Neuronal stem cell (in vitro differentiated cells): ENCODE measurements at regions not wholly inside any gene's neighbourhood (a gene's known extent, or its start where the extent isn't known, plus 50 kb on each side); places are given as distances from the start of the nearest gene placed in this dataset.

Experiments
- DNase-seq: peaks from one replicate; pipeline ENCODE4 v3.0.0-alpha.2; 2013; ENCODE audit warnings: low spot score
- H2AFZ ChIP-seq: one replicate; pipeline ENCODE4 v1.6.1; 2013; ENCODE audit warnings: mild to moderate bottlenecking, low read length, inconsistent platforms
- H2AK5ac ChIP-seq: 2 replicates; pipeline ENCODE4 v1.6.1; 2013; ENCODE audit warnings: low read depth, mild to moderate bottlenecking, inconsistent platforms, low read length, moderate library complexity, mixed read lengths
- H2BK120ac ChIP-seq: 2 replicates; pipeline ENCODE4 v1.6.1; 2013; ENCODE audit warnings: low read depth, mild to moderate bottlenecking, inconsistent platforms, low read length, moderate library complexity, mixed read lengths
- H2BK12ac ChIP-seq: one replicate; pipeline ENCODE4 v1.6.1; 2013; ENCODE audit warnings: low read length, inconsistent platforms
- H2BK15ac ChIP-seq: 2 replicates; pipeline ENCODE4 v1.6.1; 2013; ENCODE audit warnings: mild to moderate bottlenecking, low read length, inconsistent platforms, mixed read lengths
- H2BK5ac ChIP-seq: one replicate; pipeline ENCODE4 v1.6.1; 2013; ENCODE audit warnings: inconsistent platforms, mild to moderate bottlenecking, low read length, moderate library complexity
- H3K14ac ChIP-seq: one replicate; pipeline ENCODE4 v1.6.1; 2013; ENCODE audit warnings: low read length, inconsistent platforms
- H3K18ac ChIP-seq: 2 replicates; pipeline ENCODE4 v1.6.1; 2013; ENCODE audit warnings: low read length, inconsistent platforms
- H3K23ac ChIP-seq: 2 replicates; pipeline ENCODE4 v1.6.1; 2013; ENCODE audit warnings: low read depth, mild to moderate bottlenecking, mixed read lengths, low read length, inconsistent platforms; ENCODE audit not compliant: poor library complexity
- H3K27ac ChIP-seq: replicated peaks from 3 replicates; pipeline ENCODE4 v1.5.1; 2013; ENCODE audit warnings: low read length, inconsistent platforms
- H3K27me3 ChIP-seq, 3 experiments: 2 replicates each; pipeline ENCODE4 v1.6.1; 2013; ENCODE audit warnings: low read length in 3 of 3, mild to moderate bottlenecking in 2 of 3, inconsistent platforms in 1 of 3, low read depth in 1 of 3, mixed read lengths in 1 of 3, moderate library complexity in 1 of 3; ENCODE audit not compliant: control insufficient read depth in 3 of 3, insufficient read depth in 3 of 3
- H3K36me3 ChIP-seq, 2 donors: replicated peaks in 1 of 2; 2 replicates each; pipeline ENCODE4 v1.6.1; 2013; ENCODE audit warnings: low read length in 2 of 2; ENCODE audit not compliant: control insufficient read depth in 2 of 2, insufficient read depth in 2 of 2
- H3K4ac ChIP-seq: 2 replicates; pipeline ENCODE4 v1.6.1; 2013; ENCODE audit warnings: inconsistent platforms, mild to moderate bottlenecking, low read length, moderate library complexity
- H3K4me1 ChIP-seq, 2 donors: 1 replicate in 1 of 2; 2 replicates in 1 of 2; pipeline ENCODE4 v1.6.1; 2013; ENCODE audit warnings: low read length in 2 of 2, low read depth in 1 of 2; ENCODE audit not compliant: control insufficient read depth in 2 of 2, insufficient read depth in 1 of 2
- H3K4me2 ChIP-seq: one replicate; pipeline ENCODE4 v1.6.1; 2013; ENCODE audit warnings: mild to moderate bottlenecking, low read length, inconsistent platforms; ENCODE audit not compliant: insufficient read depth, poor library complexity, severe bottlenecking
- H3K4me3 ChIP-seq, 2 donors: 2 replicates each; pipeline ENCODE4 v1.5.1; 2013; ENCODE audit warnings: low read length in 2 of 2, mild to moderate bottlenecking in 2 of 2, inconsistent platforms in 1 of 2, moderate library complexity in 1 of 2
- H3K79me1 ChIP-seq: one replicate; pipeline ENCODE4 v1.6.1; 2013; ENCODE audit warnings: low read depth, mild to moderate bottlenecking, inconsistent platforms, low read length, moderate library complexity
- H3K9ac ChIP-seq: one replicate; pipeline ENCODE4 v1.6.1; 2013; ENCODE audit warnings: mild to moderate bottlenecking, low read depth, low read length, inconsistent platforms; ENCODE audit not compliant: poor library complexity
- H3K9me3 ChIP-seq, 2 donors: replicated peaks in 1 of 2; 2 replicates each; pipeline versions ENCODE3 to v1.6.1; 2013; ENCODE audit warnings: low read length in 2 of 2, mild to moderate bottlenecking in 2 of 2, inconsistent platforms in 1 of 2, low read depth in 1 of 2, mixed read lengths in 1 of 2, moderate library complexity in 1 of 2; ENCODE audit not compliant: control insufficient read depth in 2 of 2, insufficient read depth in 1 of 2
- H4K8ac ChIP-seq: one replicate; pipeline ENCODE4 v1.6.1; 2013; ENCODE audit warnings: low read depth, mild to moderate bottlenecking, inconsistent platforms, low read length, moderate library complexity
- H4K91ac ChIP-seq: one replicate; pipeline ENCODE4 v1.6.1; 2013; ENCODE audit warnings: low read length, low read depth, mild to moderate bottlenecking, inconsistent platforms; ENCODE audit not compliant: poor library complexity
- WGBS, 2 donors: extraction: QIAGEN DNeasy Blood & Tissue Kit; methylation state at CpG; one replicate each; pipeline ENCODE4 v1.1.7; 2013; ENCODE audit warnings: missing lambda C conversion rate in 2 of 2, mixed read lengths in 1 of 2; ENCODE audit not compliant: insufficient read length in 2 of 2, insufficient replicate concordance in 1 of 2; ENCODE audit errors: extremely low coverage in 2 of 2; 5-methylcytosine and 5-hydroxymethylcytosine counted together

DNA sequence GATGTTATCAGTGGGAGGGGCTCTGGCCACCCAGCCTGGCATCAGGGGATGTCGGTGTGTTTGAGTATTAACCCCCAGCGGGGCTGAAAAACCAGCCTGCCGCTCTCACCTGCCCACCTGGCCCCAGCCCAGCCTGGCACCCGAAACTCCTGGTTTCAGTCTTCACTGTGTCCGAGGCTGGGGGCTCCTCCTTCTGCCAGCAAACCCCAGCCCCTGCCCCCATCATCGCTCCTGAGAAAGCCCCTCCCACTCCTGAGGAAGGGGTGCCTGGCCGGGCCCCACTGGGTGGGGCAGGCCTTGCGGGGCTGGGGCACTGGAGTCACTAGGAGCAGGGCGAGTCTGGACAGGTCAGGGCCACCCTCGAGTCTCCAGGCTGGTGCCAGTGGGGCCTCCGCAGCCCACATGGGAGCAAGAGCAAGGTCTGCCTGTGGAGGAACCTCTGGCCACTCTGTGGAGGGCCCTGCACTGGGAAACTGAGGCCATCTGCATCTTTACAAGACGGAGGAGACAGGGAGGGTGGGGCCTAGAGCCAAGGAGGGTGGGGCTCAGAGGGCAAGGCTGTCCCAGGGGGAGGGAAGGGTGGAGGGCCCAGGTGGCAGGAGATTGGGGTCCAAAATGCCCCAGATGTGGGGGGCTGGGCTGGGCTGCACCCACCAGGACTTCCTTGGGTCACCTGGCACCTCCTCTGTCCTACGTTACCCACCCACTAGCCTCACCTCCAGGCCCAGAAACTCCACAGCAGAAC lies 51.5 kb upstream of the NOTCH1 start:
- H3K4me1 ChIP-seq = peaks cover 37 to 51% of the 10 kb centered on the region in 2 donors
- H3K4me2 ChIP-seq = no peak overlapping the region
- peak overlapping the region; percentile 99 for H2BK120ac ChIP-seq
- no peak for DNase-seq
- no peak overlapping the region for H3K4me3 ChIP-seq
- peak overlapping the region; percentile 87 for H4K91ac ChIP-seq
- no peaks in the 10 kb centered on the region for H3K36me3 ChIP-seq
- H3K14ac ChIP-seq = peak overlapping the region; percentile 85
- H2BK12ac ChIP-seq = peak overlapping the region; percentile 67
- H3K18ac ChIP-seq = peak overlapping the region; percentile 86
- WGBS, 2 donors = no CpG with 5 or more reads among the region's 13 CpGs
- no peaks in the 10 kb centered on the region for H3K79me1 ChIP-seq
- peak overlapping the region; percentile 40 for H3K23ac ChIP-seq
- no peaks in the 10 kb centered on the region for H3K27me3 ChIP-seq
- H2AFZ ChIP-seq = no peak overlapping the region
- no peak overlapping the region for H3K4ac ChIP-seq
- peak overlapping the region; percentile 95 for H2AK5ac ChIP-seq
- H3K9me3 ChIP-seq = peaks cover 0 to 2% of the 10 kb centered on the region in 2 donors
- H2BK5ac ChIP-seq = peak overlapping the region; percentile 96
- H3K27ac ChIP-seq = no peak overlapping the region
- no peak overlapping the region for H4K8ac ChIP-seq
- peak overlapping the region; percentile 96 for H2BK15ac ChIP-seq
- no peak overlapping the region for H3K9ac ChIP-seq

DNA sequence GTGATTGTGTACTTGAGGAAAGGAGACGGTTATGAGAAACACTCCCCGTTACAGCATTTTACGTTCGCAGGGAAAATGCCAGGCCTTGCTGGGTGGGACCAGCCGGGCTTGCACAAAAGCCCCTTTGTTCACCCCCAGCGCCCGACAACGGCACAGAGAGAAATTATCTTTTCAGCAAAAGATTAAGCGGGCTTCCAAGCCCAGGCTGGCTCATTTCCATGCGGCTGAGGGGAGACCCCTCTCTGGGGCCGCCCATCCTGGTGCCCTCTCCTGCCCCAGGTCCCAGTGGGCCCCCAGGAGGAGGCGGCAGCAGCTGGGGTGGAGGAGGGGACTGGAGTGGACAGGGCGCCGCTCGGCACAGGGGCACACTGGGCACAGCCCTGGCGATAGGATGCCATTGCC lies 50.8 kb upstream of the NOTCH1 start:
- H3K36me3 ChIP-seq = no peaks in the 10 kb centered on the region
- no CpG with 5 or more reads among the region's 16 CpGs for WGBS, 2 donors
- H3K9ac ChIP-seq = no peak overlapping the region
- no peak overlapping the region for H3K4me3 ChIP-seq
- DNase-seq = no peak
- no peaks in the 10 kb centered on the region for H3K79me1 ChIP-seq
- no peak overlapping the region for H4K8ac ChIP-seq
- peak overlapping the region; percentile 78 for H2AFZ ChIP-seq
- no peak overlapping the region for H3K14ac ChIP-seq
- H2BK15ac ChIP-seq = peak overlapping the region; percentile 96
- H3K4me2 ChIP-seq = no peak overlapping the region
- H2AK5ac ChIP-seq = peak overlapping the region; percentile 95
- peaks cover 34 to 48% of the 10 kb centered on the region in 2 donors for H3K4me1 ChIP-seq
- peak overlapping the region; percentile 86 for H3K18ac ChIP-seq
- H3K27me3 ChIP-seq = no peaks in the 10 kb centered on the region
- H3K9me3 ChIP-seq = peaks cover 5% of the 10 kb centered on the region in 2 donors
- H3K27ac ChIP-seq = no peak overlapping the region
- H2BK5ac ChIP-seq = peak overlapping the region; percentile 96
- H3K23ac ChIP-seq = no peak overlapping the region
- H4K91ac ChIP-seq = peak overlapping the region; percentile 87
- peak overlapping the region; percentile 67 for H2BK12ac ChIP-seq
- no peak overlapping the region for H3K4ac ChIP-seq
- H2BK120ac ChIP-seq = no peak overlapping the region

DNA sequence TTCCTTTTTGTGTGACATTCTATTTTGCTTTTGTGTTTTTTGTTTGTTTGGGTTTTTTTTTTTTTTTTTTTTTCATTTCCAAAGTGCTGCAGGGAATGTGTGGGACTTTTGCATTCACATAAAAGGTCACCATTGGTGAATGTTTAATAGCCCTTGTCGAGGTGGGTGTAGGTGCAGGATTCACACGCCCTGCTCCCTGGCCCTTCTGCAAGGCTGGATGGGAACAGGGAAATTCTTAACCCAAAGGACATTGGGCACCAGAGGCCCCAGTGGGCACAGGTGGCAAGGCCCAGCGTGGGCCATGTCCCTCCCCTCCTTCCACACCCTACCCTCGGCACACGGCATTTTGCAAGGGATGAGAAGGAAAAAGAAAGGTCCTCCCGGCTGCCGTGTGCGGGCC lies 50.4 kb upstream of the NOTCH1 start:
- Histone ChIP-seq H3K27me3 (no peaks in the 10 kb centered on the region), H3K4me1 (peaks cover 32 to 46% of the 10 kb centered on the region in 2 donors), H4K91ac (no peak overlapping the region), H3K36me3 (no peaks in the 10 kb centered on the region), H2BK15ac (no peak overlapping the region), H3K79me1 (no peaks in the 10 kb centered on the region), H2AFZ (peak overlapping the region; percentile 78), H3K9ac (no peak overlapping the region), H4K8ac (no peak overlapping the region), H2AK5ac (peak overlapping the region; percentile 63), H2BK12ac (peak overlapping the region; percentile 4), H3K9me3 (peaks cover 5 to 9% of the 10 kb centered on the region in 2 donors), H2BK5ac (no peak overlapping the region), H3K4me2 (no peak overlapping the region), H3K27ac (no peak overlapping the region), H3K14ac (no peak overlapping the region), H3K18ac (peak overlapping the region; percentile 61), H2BK120ac (no peak overlapping the region), H3K23ac (no peak overlapping the region), H3K4me3 (no peak overlapping the region), H3K4ac (no peak overlapping the region)
- DNase-seq = no peak
- no CpG with 5 or more reads among the region's 8 CpGs for WGBS, 2 donors

DNA sequence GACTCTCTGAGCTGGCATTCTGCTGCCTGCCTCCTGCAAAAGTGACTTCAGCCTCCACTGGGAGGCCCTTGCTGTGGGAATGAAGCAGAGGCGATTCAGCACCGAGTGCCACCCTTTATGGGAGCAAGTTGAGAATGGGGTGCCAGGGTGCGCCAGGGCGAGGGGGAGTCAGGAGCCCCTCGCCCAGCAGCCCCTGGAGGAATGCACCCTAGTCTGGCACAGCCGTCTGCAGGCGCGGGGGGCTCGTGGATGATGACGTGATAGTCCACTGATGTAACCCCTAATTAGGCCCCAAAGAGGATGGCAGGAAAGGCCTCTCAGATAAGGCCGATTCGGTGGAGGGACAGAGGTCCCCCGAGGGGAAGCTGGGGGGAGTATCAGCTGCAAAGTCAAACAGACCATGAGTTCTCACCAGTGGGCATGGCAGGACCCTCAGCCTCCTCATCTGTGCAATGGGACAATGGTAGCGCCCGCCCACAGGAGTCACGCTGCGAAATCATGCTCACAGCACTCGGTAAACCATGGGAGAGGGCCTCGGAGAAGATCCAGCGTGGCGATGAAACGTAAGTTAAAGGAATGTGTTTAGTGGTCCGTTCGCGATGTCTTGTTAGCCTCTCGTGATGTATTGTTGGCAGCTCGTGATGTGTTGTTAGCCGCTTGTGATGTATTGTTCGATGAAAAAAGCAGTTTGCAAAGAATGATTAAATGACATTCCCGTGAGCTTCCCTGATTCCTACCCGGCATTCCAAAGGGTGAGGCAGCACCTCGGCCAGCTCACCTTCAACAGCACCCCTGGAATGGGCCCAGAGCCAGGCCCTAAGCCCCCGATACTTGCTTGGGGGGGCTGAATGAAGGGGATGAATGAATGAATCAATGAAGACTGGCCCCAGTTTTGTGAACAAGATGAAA lies 49.7 kb upstream of the NOTCH1 start:
- Histone ChIP-seq H4K8ac (no peak overlapping the region), H4K91ac (no peak overlapping the region), H3K18ac (peak overlapping the region; percentile 88), H2BK15ac (peak overlapping the region; percentile 70), H2BK120ac (no peak overlapping the region), H2AK5ac (peak overlapping the region; percentile 92), H3K4ac (no peak overlapping the region), H3K23ac (peak overlapping the region; percentile 39), H2AFZ (no peak overlapping the region), H3K9ac (peak overlapping the region; percentile 78), H3K4me3 (no peak overlapping the region), H2BK12ac (peak overlapping the region; percentile 67), H3K9me3 (peaks cover 5 to 10% of the 10 kb centered on the region in 2 donors), H3K4me2 (no peak overlapping the region), H3K27me3 (no peaks in the 10 kb centered on the region), H3K4me1 (peaks cover 28 to 45% of the 10 kb centered on the region in 2 donors), H3K14ac (no peak overlapping the region), H2BK5ac (no peak overlapping the region), H3K79me1 (no peaks in the 10 kb centered on the region), H3K27ac (no peak overlapping the region), H3K36me3 (no peaks in the 10 kb centered on the region)
- DNase-seq = no peak
- no CpG with 5 or more reads among the region's 33 CpGs for WGBS, 2 donors
